Esophagus squamous epithelium (tissue), 4 donors: ENCODE measurements at regions not wholly inside any gene's neighbourhood (a gene's known extent, or its start where the extent isn't known, plus 50 kb on each side); places are given as distances from the start of the nearest gene placed in this dataset.

Source experiments
- POLR2A ChIP-seq, 4 donors: fragments of 450-650 bp; IDR thresholded peaks; one replicate each; pipeline ENCODE4 v1.6.1; 2017; ENCODE audit warnings: antibody characterized with exemption in 4 of 4, mild to moderate bottlenecking in 4 of 4, moderate library complexity in 3 of 4
- TF ChIP-seq, protein P1 (sequence below), 6 experiments: fragments of 450-650 bp in 4 of 6; fragments of 200-600 bp in 2 of 6; sonication (generic) in 2 of 6; IDR thresholded peaks; one replicate each; pipeline ENCODE4 v1.5.1; 2016 to 2019; ENCODE audit warnings: antibody characterized with exemption in 6 of 6, mild to moderate bottlenecking in 4 of 6, moderate library complexity in 4 of 6

DNA sequence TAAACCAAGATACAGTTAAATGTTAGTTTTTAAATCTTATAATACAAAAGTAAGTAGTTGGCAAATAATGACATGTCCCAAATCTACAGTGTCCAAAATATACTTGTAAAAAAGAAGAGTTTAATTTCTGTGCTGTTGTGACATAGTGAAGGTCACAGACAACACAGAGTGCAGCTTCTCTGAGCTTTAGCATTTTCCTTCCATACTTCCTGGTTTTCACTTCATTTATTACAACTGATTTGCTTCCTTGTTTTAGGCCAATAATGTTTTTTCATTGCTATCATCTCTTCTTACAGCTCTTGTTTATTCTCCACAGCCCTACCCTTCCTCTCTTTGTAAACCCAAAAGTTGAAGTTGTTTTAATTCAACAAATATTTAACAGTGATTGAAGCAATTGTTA lies 132.4 kb upstream of the TET2 start:
- TF ChIP-seq, protein P1, sequence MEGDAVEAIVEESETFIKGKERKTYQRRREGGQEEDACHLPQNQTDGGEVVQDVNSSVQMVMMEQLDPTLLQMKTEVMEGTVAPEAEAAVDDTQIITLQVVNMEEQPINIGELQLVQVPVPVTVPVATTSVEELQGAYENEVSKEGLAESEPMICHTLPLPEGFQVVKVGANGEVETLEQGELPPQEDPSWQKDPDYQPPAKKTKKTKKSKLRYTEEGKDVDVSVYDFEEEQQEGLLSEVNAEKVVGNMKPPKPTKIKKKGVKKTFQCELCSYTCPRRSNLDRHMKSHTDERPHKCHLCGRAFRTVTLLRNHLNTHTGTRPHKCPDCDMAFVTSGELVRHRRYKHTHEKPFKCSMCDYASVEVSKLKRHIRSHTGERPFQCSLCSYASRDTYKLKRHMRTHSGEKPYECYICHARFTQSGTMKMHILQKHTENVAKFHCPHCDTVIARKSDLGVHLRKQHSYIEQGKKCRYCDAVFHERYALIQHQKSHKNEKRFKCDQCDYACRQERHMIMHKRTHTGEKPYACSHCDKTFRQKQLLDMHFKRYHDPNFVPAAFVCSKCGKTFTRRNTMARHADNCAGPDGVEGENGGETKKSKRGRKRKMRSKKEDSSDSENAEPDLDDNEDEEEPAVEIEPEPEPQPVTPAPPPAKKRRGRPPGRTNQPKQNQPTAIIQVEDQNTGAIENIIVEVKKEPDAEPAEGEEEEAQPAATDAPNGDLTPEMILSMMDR (IDR thresholded peaks at IDR 0.05): no peak
- no peak for TF ChIP-seq POLR2A (IDR thresholded peaks at IDR 0.05)
